Activated gamma-delta T cell treated with anti-CD3 and anti-CD28 coated beads, Interleukin-2, amount 50 U/mL, for 16 hours (primary cell): ENCODE measurements at regions not wholly inside any gene's neighbourhood (a gene's known extent, or its start where the extent isn't known, plus 50 kb on each side); places are given as distances from the start of the nearest gene placed in this dataset.

ENCODE experiments used
- DNase-seq: peaks from one replicate; pipeline ENCODE4 v3.0.0-alpha.2; 2020; ENCODE audit warnings: low read depth

DNA sequence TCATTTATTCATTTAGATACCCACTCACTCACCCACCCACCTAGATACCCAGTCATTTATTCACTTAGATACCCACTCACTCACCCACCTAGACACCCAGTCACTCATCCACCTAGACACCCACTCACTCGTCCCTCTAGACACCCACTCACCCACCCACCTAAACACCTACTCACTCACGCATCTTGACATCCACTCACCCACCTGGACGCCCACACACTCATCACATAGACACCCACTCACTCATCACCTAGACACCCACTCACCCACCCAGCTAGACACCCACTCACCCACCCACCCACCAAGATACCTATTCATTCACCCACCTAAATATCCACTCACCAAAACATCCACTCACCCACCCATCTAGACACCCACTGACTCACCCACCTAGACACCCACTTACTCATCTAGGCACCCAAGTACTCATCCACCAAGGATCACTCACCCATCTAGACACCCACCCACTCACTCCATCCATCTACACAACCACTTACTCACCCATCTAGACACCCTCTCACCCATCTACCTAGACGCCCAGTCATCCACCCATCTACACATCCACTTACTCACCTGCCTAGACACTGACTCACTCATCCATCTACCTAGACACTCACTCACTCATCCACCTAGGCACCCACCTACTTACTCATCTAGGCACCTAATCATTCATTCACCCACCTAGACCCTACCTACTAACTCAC is 723.7 kb upstream of the RAB6C start:
- no peak for DNase-seq

DNA sequence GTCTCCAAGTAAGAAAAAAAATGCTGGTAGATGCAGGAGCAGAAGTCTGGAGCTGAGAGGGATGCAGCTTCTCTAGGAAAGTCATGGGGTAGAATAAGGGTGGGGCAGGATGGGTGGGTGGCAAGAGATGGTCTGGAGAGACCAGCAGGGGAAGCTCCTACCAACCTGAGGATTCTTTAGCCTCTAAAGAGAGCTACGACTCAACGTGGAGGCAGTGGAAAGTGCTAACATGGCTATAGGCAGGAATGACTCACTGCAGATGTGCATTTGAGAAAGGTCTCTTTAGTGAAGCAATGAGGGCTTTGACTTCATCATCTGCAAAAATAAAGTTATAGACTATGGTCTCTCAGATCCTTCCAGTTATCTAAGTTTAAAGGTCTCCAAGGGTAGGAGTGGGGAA is 722.8 kb upstream of the RAB6C start:
- DNase-seq, result no peak

DNA sequence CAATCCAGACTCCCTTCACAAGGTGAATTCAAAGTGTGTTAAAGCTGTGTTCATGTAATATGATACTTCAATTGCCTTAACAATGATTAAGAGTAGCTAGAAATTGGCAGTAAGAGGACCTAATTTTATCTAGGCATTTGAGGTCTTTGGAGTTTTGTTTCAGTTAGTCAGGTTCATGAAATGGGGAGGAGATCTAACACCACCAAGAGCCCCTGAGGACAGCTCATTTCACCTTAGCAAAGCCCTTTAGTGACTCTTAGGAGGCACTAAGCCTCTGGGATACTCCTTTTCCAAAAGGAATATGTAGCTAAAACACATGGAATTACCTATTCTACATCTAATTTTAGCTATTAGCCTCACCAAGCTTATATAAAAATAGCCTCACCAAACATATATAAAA is 716.5 kb upstream of the RAB6C start:
- DNase-seq, result no peak

DNA sequence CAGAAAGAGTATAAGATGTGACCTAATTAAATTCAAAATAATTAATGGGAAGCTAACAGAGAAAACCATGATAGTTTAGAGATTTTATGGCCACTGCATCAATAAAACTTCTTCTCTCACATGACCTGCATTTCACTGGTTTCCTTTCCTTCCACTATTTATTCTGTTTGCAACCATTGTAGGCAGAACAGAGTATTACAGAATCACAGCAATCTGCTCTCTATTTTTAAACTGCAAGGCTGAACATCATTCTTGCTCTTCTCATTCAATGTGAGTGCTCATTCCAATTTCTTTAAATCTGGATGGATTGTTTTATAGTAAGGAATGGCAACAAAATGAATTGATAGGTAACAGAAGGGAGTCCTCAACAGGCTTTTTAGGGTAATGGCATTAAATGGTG is 715.5 kb upstream of the RAB6C start:
- DNase-seq, result no peak

DNA sequence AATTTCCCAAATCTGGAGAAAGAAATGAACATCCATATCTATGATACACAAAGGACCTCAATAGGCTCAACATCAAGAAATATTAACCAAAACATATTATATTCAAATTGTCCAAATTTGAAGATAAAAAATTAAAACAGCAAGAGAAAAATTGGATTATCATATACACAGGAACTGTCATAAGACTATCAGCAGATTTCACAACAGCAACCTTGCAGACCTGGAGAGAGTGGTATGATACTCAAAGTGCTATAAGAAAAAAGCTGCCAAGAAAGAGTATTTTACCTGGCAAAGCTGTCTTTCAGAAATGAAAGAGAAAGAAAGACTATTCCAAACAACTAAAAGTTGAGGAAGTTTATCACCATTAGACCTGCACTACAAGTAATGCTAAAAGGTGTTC is 711.9 kb upstream of the RAB6C start:
- DNase-seq, result no peak

DNA sequence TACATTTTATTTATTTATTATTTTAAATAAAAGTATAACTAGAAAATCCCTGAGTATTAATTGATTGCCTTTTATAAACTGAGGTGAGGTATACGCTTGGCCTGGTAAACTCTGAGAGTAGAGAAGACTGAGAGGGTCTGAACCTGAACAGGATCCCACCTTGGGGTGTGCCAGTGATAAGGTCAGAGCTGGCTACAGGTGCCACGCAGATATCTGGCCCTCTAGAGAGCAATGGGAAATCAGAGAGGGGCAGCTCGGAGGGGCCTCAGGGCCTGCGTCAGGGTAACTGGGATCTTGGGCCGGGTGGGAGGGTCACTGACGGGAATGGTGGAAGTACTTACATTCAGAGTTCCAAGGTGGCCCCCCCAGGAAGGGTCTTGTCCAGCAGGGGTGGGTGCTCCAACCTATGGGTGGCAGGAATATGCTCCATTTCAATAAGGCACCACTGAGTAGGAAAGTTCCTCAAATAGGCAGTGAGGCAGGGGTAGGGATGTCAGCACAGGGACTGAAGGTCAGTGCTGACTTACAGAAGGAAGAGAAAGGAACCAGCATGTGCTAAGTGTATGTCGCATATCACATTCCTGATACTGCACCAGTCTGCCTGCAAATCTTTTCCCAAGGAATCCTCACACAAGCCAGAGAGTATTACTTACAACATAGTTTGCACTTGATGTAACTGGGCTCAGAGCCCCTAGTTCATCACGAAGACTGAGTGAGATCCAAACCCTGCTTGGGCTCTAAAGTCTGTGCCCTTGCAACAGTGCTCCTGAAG is 706.0 kb upstream of the RAB6C start:
- no peak for DNase-seq

DNA sequence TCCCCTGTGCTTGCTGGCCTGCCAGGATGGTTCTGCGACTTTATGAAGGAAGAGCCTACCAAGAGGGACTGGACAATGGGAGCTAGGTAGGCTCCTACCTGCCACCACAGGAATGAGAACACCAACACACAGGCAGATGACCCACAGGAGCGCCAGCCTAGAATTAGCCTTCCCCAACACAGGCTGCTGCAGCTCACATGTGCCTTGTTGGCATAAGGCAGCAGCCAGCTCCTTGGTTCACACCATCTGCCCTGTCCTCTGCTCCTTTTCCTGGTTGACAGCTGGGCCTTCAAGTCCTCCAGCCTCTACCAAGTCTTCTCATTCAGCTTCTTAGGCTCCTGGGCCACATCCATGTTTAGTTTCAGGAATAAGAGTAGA is 705.4 kb upstream of the RAB6C start:
- no peak for DNase-seq

DNA sequence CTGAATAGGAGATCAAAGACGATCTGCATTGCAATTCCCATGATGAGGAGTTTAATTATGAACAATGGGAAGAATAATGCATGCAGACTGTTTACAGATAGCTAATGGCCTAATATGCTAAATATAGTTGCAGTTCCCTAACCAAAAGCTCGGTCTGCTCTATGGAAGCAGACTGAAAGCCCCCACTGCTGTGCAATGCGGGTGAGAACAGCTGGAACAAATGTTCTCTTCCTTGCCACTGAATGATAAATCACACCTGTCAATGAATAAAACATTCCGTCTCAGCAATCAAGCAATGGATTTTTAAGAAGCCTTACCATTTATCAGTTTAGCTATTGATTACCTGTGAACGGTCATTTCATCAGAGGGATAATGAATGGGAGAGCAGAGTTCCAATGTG is 704.5 kb upstream of the RAB6C start:
- no peak for DNase-seq

DNA sequence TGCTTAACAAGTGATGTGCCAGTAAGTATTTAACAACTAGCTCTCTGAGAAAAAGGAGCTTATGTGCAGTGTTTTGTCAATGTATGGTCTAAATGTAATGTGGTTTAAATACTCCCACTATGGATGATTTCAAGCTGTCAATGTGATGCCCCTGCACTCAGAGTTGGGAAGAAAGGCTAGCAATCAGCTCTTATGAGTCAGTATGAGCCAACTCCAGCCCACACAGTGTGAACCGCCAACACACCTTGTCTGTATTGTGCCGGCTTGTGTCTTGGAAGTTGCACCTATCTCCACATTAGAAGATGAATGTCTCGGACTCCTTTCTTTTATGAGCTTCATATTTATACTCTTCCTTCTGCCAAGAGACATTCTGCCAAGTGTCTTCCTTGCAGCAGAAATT is 703.8 kb upstream of the RAB6C start:
- DNase-seq, result no peak

DNA sequence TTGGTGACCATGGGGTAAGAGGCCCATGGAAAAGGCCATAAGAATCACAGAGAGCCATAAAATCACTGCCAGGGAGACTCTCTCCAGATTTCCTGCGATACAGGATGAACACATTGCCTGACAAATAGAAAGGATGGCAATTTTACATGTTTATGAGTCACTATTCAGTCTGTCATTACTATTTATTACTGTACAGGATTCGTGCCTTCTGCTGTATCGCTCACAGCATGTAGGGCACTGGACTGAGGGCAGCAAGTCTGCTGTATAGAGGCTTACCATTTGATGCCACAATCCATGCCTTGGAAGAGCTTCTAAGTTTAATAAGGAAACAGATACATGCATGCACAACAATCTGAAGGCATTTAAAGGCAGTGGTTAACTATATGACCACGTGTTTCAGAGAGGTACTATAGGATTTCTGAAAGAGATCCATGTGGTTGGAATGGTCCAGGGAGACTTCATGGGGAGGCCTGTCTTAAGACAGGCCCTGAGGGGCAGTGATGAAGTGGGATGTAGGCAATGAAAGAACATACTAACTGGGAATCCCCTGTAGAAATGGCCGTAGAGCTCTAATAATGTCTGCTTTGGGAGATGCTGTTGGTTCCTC is 702.4 kb upstream of the RAB6C start:
- no peak for DNase-seq

DNA sequence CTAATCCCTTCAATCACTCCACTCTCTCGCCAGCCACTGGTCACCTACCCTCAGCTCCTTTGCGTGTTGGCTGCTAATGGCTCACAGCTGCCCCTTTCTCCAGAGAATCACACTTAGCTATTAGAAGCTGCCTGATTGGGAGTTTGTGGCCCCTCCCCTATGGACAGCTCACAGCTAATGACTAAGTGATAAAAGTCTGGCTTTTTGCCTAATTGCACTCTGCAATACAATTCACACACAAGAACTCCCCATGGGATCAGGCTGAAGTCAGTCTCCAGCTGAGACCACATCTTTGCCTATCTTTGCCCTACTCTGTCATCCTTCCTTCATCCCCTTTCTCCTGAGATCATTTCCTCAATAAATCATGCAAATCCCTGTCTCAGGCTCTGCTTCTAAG is 701.9 kb upstream of the RAB6C start:
- no peak for DNase-seq

DNA sequence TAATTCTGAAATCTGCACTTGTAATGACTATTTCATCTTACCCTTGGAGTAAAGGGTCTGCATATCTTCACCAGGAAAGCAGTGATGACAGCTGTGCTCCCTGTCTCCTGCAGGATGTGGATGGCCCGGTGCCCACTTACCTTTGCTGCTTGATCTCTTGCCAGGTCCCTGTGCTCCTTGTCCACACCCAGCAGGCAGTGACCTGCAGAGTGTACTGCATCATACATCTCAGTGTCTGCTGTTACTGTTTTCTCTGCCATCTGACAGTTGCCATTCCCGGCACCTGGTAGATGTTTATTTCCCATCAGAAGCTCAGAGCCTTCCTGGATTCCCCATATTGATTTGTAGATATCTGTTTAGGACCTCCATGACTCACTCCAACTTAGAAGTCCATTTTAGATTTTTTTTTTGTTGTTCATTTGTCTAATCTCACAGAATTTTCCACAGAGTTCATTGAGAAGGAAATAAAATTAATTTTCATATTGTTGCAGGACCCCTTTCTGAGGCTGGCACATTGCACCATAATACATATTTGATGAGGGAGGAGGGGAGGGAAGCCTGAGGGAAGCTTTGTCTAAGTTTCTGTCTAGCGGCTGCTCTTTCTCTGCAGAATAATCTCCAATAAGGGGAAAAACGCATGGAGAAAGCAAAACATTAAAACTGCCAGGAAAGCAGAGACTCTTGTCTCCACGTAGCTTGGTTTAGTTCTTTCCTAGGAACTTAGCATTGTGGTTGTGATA is 697.5 kb upstream of the RAB6C start:
- DNase-seq, result no peak

DNA sequence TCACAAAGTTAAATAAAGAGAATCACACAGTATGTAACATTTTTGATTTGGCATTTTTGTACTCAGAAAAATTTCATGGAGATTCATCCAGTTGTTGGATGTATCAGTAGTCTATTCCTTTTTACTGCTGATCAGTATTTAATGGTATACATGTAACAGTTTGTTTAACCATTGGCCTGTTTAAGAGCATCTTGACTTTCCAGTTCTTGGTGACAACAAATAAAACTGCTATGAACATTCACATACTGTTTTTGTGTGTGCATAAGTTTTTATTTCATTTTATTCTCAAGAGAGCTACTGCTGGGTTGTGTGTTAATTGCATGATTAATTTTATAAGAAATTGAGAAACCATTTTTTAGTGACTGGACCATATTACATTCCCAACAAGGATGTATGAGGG is 694.5 kb upstream of the RAB6C start:
- no peak for DNase-seq

DNA sequence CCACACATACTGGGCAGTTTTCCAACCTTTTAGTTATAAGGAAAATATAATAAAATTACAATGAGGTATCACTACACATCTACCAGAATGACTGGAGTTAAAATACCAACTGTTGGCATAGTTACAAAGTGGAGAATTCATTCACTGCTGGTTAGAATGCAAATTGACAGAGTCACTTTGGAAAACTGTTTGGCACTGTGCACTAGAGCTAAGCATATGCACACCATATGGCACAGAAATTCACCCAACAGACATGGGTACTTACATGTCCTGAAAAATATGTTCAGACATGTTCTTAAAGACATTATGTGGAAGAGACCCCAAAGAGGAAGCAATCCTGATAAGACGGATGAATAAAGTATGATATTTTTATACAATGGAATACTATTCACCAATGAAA is 686.1 kb upstream of the RAB6C start:
- no peak for DNase-seq

DNA sequence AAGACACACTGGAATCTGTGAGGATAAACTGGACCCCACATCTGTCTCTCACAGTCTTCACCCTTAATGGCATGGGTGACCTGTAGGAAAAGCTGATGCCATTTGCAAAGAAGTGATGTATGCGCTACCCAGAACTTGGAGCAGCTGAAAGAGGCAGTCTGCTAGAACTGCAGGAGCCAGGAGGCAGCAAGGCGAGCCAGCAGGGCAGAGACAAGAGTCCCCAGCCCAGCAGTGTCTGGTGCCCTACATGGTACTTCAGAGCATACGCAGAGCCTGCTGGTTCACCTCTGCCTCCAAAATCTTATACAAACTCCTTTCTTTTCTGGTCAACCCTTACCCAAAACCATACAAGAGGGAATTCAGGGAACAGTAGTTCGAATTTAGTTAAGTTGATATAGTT is 683.1 kb upstream of the RAB6C start:
- DNase-seq, result no peak

DNA sequence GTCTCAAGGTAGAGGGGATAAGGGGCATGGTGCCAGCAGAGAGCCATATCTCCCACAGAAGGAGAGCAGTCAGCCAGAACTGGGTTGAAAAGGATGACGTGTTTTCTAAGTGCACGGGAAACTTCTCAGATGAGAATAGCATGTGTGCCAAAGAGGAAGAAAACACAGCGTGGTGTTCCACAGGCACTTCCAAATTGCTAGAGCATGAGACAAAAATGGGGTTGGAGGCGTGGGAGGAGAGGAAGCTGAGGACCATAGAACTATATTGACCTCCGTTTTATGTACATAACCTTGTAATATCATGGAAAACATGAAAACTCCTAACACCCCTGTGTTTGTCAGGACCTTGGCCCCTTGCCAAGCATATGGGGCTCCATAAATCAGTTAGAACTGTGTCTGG is 682.7 kb upstream of the RAB6C start:
- no peak for DNase-seq

DNA sequence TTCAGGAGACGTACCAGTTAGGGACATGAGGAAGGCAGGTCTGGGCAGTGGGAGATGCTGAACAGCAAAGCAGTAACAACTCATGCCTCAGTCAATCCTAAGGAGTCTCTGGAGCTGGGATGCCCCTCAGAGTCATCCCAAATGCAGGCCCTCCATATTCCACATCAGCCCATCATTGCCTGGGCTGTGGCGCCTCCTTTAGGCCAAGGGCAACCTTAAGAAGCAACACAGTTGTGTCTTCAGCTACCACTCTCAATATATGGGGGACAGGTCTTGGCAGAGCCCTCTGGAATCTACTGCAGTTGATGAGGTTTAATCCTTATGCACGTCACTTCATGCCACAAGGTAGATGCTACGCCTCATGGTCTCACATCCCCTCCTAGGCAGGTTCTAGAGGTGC is 682.0 kb upstream of the RAB6C start:
- DNase-seq, result no peak

DNA sequence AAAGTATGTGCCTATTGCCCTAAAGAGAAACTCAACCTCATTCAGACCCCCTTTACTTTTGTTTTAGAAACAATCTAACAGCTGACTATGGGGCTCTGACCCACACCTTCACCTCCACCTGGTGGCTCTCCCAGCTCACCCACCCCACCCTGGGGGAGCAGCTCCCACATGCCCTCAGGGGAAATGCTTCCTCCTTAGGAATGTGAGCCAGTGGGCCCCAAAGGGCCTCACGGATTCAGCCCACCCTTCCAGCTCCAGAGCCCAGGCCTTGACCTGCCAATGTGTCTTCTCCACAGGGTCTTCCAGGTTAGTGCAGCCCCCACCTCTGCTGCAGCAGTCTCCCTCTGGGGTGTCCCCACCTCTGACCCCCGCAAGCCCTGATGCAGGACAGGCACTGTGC is 680.1 kb upstream of the RAB6C start:
- DNase-seq, result no peak

DNA sequence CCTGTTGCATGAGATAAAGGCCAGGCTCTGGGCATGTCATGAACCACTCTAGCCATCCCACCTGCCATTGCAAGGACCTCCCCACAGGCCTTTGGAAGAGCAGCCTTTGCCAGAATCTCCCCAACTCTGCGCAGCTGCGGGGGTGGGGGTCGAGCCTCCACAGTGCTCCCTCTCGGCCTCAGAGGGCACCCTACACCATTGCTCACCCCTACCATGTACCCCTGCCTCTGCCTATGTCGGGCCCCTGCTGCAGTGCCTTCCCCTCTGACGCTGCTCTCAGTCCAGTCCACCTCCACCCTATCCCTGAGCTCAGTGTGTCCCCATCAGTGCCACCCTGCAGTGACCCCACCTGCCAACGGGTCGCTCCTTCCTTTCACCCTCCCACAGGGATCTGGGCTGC is 679.7 kb upstream of the RAB6C start:
- DNase-seq, result no peak

DNA sequence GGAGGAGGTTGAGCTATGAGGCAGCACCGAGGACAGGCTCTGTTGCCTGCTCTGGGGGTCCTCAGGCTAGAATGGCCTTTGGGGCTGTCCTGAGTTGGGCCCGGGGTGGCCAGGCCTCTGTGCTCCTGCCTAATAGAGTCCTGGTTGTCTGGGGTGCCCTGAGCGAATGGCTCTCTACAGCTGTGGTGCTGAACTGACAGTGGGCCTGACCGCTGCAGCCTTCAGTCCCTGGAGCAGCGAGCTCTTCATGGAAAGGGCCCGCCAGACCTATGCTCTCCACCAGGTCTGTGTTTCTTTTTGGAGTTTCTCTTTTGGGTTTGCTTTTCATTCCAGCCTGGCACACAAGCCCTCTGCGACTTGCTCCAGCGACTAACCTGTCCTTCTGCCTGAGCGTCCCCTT is 679.0 kb upstream of the RAB6C start:
- no peak for DNase-seq

DNA sequence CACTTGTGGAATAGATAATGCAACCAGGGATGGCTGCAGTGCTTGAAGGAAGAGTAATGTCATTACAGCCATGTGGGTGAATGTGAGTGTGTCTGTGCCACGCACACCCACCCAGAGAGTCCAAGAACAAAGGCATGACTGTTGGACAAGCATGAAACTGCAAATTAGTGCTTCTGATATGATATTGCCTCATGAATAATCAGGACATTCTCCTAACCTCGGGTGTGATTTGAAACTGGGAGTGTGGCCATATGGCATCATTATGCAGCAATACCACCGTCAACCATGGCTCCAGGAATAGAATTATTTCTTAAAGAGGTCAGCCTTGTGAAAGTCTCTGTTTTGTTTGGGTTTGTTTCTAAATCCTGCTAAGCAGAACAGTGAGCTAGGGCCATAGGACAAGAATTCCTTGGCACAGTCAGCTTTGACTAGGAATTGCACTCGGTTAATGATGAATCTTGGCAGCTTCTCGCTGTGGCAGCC is 678.0 kb upstream of the RAB6C start:
- no peak for DNase-seq

DNA sequence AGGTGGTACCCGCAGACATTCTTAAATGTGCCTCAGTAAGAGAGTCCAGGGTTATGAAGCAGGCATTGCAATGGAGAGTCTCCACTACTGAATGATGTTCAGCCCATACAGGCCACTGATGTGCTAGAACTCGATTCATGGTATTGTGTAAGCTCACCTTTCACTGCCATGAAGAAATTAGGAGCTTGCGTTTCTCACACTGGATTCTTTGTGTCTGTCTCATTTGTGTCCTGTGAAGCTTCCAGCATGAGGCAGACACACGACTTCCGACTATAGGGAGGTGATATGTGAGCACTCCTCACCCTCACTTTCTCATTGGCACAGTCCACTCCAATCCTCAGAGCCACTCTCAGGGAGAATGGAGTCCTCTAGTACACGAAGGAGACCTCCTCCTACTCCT is 677.4 kb upstream of the RAB6C start:
- no peak for DNase-seq
